ENCODE measurements at regions not wholly inside any gene's neighbourhood (a gene's known extent, or its start where the extent isn't known, plus 50 kb on each side); places are given as distances from the start of the nearest gene placed in this dataset.
"Not testable (repeated sequence)": the region's sequence is repeated elsewhere in the genome, so short reads cannot be mapped to it uniquely, and the experiment has no call there.

DNA sequence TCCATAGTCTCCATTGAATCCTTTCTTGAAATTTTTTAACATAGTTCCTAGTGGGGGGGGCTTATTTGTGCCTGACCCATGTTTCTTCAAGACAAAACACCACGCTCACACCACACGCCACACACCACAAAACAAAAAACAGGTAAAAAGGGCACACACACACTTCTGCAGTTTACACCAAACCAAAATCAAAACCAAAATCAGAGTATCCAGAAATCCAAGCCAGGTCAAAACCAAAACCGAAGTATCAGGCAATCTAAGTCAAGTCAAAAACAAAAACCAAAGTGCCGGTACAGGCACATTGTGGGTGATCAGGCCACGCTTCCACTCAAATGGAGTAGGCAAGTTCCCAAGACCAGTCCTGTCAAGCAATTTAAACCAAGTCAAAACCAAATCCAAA lies 158.6 kb downstream of the PPIAL4G start:
- not testable (repeated sequence) for DNase-seq (ENCODE audit: low read depth in 4 of 4, low spot score in 3 of 4)

DNA sequence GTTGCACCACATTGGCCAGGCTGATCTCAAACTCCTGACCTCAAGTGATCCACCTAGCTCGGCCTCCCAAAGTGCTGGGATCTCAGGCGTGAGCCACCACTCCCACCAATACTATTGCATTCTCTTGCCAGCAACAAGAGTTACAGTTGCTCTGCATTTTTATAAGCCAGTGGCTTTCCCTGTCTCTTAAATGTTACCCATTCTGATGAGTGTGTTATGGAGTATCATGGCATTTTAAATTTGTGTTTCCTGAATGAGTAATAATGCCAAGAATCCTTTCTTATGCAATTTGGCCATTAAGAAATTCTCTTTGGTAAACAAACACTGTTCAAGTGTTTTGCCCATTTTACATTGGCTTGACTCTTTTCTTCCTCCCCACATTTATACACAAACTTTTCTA lies 163.0 kb downstream of the PPIAL4G start:
- not testable (repeated sequence) for DNase-seq (ENCODE audit: low read depth in 4 of 4, low spot score in 3 of 4)

DNA sequence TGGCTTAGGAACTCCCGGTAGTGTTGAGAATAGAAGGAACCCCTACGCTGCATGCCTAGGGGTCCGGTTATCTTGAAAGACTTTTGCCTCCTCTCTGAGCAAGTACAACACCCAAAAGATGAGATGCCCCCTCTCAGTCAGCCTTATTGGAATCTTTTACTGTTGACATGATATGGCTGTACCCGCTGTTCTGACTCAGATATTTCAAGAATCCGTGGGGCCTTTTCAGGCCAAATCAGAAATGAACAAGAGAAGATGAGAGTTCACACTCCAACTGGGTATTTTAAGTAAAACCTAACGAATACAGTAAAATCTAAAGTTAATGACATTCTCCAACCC lies 164.2 kb downstream of the PPIAL4G start:
- no peak for DNase-seq (ENCODE audit: low read depth in 4 of 4, low spot score in 3 of 4)

DNA sequence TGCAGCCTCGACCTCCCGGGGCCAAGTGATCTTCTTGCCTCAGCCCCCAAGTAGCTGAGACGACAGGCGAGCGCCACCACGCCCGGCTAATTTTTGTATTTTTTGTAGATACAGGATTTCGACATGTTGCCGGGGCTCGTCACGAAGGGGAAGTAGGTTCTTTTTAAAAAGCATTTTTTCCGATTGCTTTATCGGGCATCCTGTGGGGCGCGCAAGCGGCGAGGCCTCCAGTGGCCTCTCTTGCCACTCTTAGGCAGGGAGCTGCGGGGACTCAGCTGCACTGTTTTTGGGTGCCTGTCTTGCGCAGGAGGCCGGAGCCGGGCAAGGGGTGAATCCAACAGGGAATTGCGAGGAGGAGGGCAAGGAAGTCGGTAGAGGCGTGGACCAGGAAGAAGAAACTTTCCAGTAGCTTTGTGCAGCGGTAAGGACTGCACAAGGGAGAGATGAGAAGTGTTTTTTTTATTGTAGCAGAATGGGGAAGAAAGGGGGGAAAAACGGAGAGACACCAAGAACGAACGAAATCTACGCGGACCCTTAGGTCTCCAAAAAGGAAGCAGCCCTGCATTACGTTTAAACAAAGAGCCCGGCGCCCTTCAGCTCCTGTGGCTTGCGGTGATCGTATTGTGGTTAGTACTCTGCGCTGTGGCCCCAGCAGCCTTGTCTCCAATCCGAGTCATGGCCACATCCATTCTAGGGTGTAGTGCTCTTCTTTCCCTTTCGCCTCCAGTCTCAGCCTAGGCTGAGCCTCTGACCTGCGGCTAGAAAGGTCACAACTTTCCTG lies 164.8 kb downstream of the PPIAL4G start:
- no peak for DNase-seq (ENCODE audit: low read depth in 4 of 4, low spot score in 3 of 4)

- DNase-seq (ENCODE audit: low read depth in 4 of 4, low spot score in 3 of 4), result no peak
Observed at GRCh38 chr1:148317288-148317985, 165.4 kb upstream of the NBPF11 start.

DNA sequence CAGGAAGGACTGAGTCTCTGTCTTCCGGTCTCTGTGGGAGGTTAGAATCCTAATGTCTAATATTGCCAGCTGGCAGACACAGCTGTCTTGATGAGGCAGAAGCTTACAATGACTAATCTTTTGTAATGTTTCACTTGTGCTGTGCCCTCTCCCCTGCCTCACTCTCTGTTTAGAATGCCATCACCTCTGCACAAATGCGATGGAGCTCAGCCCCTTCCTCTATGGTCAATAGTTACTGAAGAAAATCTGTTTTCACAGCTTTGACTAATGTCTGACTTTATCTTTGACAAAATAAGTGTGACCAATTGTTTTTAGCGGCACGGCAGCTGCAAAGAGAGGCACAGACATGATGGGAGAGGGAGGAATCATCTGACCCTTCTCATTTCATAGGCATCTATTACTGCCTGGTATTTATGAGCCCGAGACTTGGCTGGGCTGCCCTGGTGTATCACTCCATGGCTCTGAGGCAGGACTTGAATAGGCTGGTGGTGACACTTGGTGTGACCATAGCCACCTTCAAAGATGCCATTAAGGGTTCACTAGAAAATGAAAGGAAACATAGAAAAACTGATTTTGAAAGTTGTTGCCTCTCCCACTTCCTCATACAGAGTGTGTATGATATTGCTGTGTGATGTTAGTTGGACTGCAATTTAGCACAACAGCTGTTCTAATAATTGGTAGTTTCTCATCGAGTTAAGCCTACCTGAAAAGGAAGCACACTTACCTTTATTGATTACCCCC lies 163.2 kb upstream of the NBPF11 start:
- DNase-seq (ENCODE audit: low read depth in 4 of 4, low spot score in 3 of 4), result no peak

DNA sequence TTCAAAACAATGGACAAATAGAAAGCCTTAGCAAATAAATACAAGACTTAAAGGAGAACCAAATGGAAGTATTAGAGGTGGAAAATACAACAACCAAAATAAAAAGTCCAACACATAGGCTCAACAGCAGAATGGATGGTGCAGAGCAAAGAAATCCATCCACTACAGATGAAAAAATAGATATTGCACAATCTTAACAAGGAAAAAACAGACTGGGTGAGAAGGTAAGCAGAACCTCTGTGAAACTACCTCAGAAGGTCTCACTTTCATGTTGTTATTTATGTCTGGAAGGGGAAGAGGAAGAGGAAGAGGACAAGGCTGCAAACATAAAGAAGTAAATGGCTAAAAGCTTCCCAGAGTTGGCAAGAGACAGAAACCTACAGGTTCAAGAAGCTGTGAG lies 158.7 kb upstream of the NBPF11 start:
- no peak for DNase-seq (ENCODE audit: low read depth in 4 of 4, low spot score in 3 of 4)

GRCh38 chr1:148309940-148310500 lies 157.9 kb upstream of the NBPF11 start:
- no peak for DNase-seq (ENCODE audit: low read depth in 4 of 4, low spot score in 3 of 4)

- no peak for DNase-seq (ENCODE audit: low read depth in 4 of 4, low spot score in 3 of 4)
Observed at GRCh38 chr1:148308832-148309458, 156.9 kb upstream of the NBPF11 start.

DNA sequence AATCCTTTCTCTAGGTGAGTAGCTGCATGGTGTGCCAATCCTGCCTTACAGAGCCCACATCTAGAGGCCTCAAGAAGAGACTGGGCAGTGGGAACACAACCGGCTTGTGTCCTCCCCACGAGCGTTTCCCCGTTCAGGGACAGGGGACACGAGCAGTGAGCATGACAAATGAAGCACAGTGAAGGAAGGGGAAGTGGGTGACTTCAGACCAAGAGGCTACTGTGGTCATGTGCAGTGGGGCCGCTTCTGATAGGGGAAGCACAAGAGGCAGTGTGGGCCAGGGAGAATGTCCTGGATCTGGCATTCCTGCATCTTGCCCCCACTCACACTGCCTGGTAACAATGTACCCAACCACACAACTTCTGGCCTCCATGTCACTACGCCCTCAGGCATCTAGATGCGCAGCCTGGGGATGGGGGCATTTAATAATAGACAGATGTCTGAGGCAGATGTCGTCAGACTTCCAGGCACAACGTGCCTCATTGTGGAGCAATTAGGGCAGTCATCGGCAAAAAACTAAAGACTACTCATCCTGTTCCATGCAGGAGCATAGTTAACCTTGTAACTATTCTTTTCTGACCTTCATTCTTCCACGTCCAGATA lies 155.6 kb upstream of the NBPF11 start:
- no peak for DNase-seq (ENCODE audit: low read depth in 4 of 4, low spot score in 3 of 4)

DNA sequence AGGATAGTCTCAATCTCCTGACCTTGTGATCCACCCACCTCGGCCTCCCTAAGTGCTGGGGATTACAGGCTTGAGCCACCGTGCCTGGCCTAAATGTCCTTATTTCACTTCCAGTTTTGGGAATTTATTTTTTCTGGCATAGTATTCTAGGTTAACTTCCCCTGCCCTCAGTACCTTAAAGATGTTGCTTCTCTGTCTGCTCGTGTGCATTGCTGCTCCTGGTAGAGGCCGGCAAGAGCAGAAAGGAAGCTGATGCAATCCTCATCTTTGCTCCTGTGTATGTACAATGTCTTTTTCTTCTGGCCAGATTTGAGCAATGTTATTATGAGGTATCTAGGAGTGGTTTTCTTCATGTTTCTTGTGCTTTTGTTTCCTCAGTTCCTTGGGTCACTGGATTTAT lies 152.9 kb upstream of the NBPF11 start:
- DNase-seq (ENCODE audit: low read depth in 4 of 4, low spot score in 3 of 4), result not testable (repeated sequence)

DNA sequence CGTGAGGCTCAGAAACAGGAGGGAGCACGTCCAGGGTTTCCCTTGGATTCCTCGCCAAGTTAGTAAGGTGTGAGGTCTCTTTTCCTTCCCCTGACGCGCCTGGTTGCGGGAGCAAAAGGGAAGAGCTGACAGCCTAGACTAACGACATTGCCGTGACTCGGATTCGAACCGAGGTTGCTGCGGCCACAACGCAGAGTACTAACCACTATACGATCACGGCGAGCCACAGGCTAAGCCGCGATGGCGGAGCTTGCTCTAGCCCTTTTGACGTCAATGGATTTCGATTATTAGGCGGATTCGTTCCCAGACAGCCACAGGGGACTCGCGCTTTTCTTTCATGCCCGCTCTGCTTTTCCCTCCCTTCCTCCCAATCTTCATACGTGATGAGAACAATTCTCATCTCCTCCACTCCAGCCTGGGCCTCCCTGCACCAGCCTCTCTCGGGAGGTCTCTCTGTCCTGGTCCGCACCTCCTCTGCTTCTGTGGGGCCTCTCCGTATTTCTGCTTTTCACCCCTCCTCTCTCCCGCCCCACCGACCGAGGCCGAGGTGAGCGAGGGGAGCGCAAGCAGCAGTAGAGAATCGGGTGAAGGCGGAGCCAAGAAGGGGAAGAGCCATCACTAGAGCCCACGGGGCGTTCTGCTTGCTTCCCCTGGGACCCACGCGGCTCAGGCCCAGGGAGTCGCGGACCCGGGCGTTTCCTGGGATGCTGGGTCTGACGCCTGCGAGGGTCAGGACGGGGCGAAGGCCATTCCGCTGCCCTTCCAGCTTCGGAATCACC lies 150.7 kb upstream of the NBPF11 start:
- DNase-seq (ENCODE audit: low read depth in 4 of 4, low spot score in 3 of 4), result not testable (repeated sequence)

GRCh38 chr1:148297852-148298251 lies 145.8 kb upstream of the NBPF11 start:
- not testable (repeated sequence) for DNase-seq (ENCODE audit: low read depth in 4 of 4, low spot score in 3 of 4)

DNA sequence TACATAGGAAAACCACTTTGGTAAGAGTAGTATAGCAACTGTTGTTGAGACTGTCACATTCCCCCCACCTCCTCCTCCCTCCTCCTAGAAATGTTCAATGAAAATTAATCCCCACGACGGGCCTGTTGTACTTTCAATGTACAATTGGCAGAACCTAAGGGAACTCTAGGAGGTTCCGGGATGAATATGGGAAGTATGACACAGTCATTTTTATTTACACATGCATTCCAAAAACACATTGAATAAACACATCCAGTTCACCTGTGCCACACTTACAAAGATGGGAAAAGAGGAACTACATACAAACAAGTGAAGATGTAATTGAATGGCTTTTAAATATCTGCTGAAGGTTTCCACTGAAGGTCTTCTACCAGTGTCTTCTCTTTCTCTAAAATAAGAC lies 144.4 kb upstream of the NBPF11 start:
- no peak for DNase-seq (ENCODE audit: low read depth in 4 of 4, low spot score in 3 of 4)

- DNase-seq (ENCODE audit: low read depth in 4 of 4, low spot score in 3 of 4), result no peak
Observed at GRCh38 chr1:148294116-148294807, 142.2 kb upstream of the NBPF11 start.

DNA sequence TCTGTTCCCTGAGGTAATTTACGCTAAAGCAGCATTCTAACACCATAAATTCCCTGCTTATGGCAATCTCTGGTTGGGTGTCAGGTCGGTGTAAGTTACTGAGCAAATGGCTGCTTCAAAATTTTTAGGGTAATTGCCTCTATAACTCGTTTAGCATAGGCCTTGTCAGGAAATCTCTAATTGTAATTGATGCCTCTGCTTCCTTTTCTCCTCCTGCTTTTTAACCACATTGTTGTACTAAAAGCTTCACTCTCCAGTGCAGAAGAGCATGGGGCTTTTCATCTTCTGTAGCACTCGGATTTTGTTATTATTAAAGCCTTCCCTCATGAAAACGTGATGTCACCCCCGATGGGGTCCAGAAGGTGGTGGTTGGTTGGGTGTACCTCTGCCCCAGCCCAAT lies 141.6 kb upstream of the NBPF11 start:
- no peak for DNase-seq (ENCODE audit: low read depth in 4 of 4, low spot score in 3 of 4)

DNA sequence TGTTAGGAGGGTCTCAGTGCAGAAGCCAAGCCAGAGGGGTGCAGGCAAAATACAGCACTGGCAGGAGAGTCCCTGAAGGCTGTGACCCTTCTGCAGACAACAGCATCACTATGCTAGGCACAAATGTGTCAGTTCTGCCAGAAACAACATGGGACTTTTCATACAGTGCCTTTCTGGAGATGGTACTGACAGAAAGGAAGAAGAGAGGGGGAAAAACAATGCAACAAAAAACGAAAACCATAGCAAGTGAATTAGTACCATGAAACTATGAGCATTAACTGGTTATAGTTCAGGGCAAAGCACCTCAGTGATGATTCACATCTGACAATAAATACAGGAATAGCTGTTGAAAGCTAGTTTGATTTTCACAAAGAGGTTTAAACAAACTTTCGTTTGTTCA lies 140.8 kb upstream of the NBPF11 start:
- DNase-seq (ENCODE audit: low read depth in 4 of 4, low spot score in 3 of 4), result no peak

DNA sequence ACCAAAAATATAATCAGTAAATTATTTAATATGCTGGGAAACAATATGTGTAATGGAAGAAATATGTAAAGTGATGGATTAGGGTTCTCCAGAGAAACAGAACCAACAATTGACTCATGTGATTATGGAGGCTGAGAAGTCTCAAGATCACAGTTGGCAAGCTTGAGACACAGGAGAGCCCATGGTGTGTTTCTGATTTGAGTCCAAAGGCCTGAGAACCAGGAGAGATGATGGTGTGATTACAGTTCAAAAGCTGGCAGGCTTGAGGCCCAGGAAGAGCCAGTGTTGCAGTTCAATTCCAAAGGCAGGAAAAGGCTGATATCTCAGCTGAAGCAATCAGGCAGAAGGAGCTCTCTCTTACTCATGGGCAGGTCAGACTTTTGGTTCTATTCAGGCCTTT lies 138.8 kb upstream of the NBPF11 start:
- DNase-seq (ENCODE audit: low read depth in 4 of 4, low spot score in 3 of 4), result no peak

DNA sequence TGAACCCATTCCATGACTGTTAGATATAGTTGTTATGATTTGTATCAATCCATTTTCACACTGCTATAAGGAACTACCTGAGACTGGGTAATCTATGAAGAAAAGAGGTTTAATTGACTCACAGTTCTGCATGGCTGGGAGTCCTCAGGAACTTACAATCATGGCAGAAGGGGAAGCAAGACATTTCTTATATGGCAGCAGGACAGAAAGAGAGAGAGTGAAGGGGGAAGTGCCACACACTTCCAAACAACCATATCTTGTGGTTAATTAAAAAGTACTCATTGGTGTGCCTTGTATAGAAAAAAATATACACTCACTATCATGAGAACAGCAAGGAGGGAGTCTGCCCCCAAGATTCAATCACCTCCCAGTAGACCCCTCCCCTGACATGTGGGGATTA lies 137.6 kb upstream of the NBPF11 start:
- DNase-seq (ENCODE audit: low read depth in 4 of 4, low spot score in 3 of 4), result no peak

Data from right renal pelvis (tissue), 4 donors.